Peyer's patch (tissue), 4 donors: ENCODE measurements at regions not wholly inside any gene's neighbourhood (a gene's known extent, or its start where the extent isn't known, plus 50 kb on each side); places are given as distances from the start of the nearest gene placed in this dataset.

Experiments used
- POLR2A ChIP-seq, 2 donors: fragments of 450-650 bp; IDR thresholded peaks; one replicate each; pipeline ENCODE4 v1.5.1; 2017; ENCODE audit warnings: antibody characterized with exemption in 2 of 2, mild to moderate bottlenecking in 2 of 2, moderate library complexity in 2 of 2
- TF ChIP-seq, protein P1 (sequence below), 6 experiments: fragments of 450-650 bp in 4 of 6; fragments of 200-600 bp in 2 of 6; sonication (generic) in 1 of 6; IDR thresholded peaks; one replicate each; pipeline ENCODE4 v1.5.1; 2017 to 2019; ENCODE audit warnings: antibody characterized with exemption in 6 of 6, mild to moderate bottlenecking in 3 of 6, moderate library complexity in 1 of 6

DNA sequence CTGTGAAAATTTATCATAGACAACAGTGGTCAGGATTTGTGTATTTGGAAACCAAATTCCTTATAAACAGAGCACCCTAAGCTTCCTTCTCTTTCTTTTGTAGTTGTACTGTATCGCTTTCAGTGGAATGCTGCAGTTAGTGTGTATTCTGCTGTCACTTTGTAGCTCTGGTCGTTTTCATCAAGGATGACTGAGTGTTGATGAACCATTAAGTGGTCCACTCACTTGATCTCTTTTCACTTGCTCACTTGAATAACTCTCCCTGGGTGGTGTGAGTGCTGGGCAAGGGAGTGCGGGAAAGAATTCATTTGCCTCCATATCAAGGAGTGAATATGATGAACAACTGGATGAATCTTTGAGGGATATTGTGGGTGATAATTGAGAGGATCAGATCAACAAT, 1225.7 kb upstream of the WWC1 start:
- TF ChIP-seq POLR2A (IDR thresholded peaks at IDR 0.05) = no peak
- TF ChIP-seq, protein P1, sequence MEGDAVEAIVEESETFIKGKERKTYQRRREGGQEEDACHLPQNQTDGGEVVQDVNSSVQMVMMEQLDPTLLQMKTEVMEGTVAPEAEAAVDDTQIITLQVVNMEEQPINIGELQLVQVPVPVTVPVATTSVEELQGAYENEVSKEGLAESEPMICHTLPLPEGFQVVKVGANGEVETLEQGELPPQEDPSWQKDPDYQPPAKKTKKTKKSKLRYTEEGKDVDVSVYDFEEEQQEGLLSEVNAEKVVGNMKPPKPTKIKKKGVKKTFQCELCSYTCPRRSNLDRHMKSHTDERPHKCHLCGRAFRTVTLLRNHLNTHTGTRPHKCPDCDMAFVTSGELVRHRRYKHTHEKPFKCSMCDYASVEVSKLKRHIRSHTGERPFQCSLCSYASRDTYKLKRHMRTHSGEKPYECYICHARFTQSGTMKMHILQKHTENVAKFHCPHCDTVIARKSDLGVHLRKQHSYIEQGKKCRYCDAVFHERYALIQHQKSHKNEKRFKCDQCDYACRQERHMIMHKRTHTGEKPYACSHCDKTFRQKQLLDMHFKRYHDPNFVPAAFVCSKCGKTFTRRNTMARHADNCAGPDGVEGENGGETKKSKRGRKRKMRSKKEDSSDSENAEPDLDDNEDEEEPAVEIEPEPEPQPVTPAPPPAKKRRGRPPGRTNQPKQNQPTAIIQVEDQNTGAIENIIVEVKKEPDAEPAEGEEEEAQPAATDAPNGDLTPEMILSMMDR (IDR thresholded peaks at IDR 0.05) = no peak
